Skeletal muscle cell (primary cell): ENCODE measurements at regions not wholly inside any gene's neighbourhood (a gene's known extent, or its start where the extent isn't known, plus 50 kb on each side); places are given as distances from the start of the nearest gene placed in this dataset.

Source experiments
- DNase-seq: peaks from one replicate; pipeline ENCODE4 v3.0.0-alpha.2; 2010; ENCODE audit warnings: low read depth
- H3K4me3 ChIP-seq: 2 replicates; pipeline ENCODE4 v1.5.1; 2011; ENCODE audit warnings: low read depth, mild to moderate bottlenecking, control low read depth, low read length, moderate library complexity

GRCh38 chr5:73298772-73299630 lies 126.0 kb downstream of the TMEM174 start:
- no peak for DNase-seq
- H3K4me3 ChIP-seq, result peak overlapping the region; percentile 33

- DNase-seq, result no peak
- H3K4me3 ChIP-seq, result peak overlapping the region; percentile 33
These were observed 125.3 kb downstream of the TMEM174 start for GRCh38 chr5:73298251-73298771.

- no peak overlapping the region for H3K4me3 ChIP-seq
- no peak for DNase-seq
These were observed 124.4 kb downstream of the TMEM174 start for GRCh38 chr5:73297430-73297829.

GRCh38 chr5:73296772-73297171 lies 123.8 kb downstream of the TMEM174 start:
- peak; percentile 32 for DNase-seq

GRCh38 chr5:73295921-73296320 lies 122.9 kb downstream of the TMEM174 start:
- no peak overlapping the region for H3K4me3 ChIP-seq
- no peak for DNase-seq

More at GRCh38 chr5:73296772-73297171, 123.8 kb downstream of the TMEM174 start:
- no peak overlapping the region for H3K4me3 ChIP-seq

- no peak for DNase-seq
These were observed 122.5 kb downstream of the TMEM174 start for GRCh38 chr5:73295447-73295846.

GRCh38 chr5:73292816-73293459 lies 119.9 kb downstream of the TMEM174 start:
- H3K4me3 ChIP-seq, result no peak overlapping the region
- no peak for DNase-seq

More at GRCh38 chr5:73295447-73295846, 122.5 kb downstream of the TMEM174 start:
- H3K4me3 ChIP-seq, result no peak overlapping the region

- H3K4me3 ChIP-seq, result no peak overlapping the region
- DNase-seq, result no peak
These were observed 118.9 kb downstream of the TMEM174 start for GRCh38 chr5:73291873-73292272.

GRCh38 chr5:73290242-73290641 lies 117.2 kb downstream of the TMEM174 start:
- no peak for DNase-seq

GRCh38 chr5:73288803-73289720 lies 116.1 kb downstream of the TMEM174 start:
- no peak overlapping the region for H3K4me3 ChIP-seq
- no peak for DNase-seq

More at GRCh38 chr5:73290242-73290641, 117.2 kb downstream of the TMEM174 start:
- no peak overlapping the region for H3K4me3 ChIP-seq

- no peak for DNase-seq
- no peak overlapping the region for H3K4me3 ChIP-seq
These were observed 113.9 kb downstream of the TMEM174 start for GRCh38 chr5:73286896-73287295.

GRCh38 chr5:73284985-73285384 lies 112.0 kb downstream of the TMEM174 start:
- no peak overlapping the region for H3K4me3 ChIP-seq
- DNase-seq, result no peak

- no peak overlapping the region for H3K4me3 ChIP-seq
- no peak for DNase-seq
These were observed 111.3 kb downstream of the TMEM174 start for GRCh38 chr5:73284220-73284795.

- H3K4me3 ChIP-seq, result no peak overlapping the region
- DNase-seq, result no peak
These were observed 109.9 kb downstream of the TMEM174 start for GRCh38 chr5:73282923-73283322.

- H3K4me3 ChIP-seq, result no peak overlapping the region
- DNase-seq, result no peak
These were observed 109.4 kb downstream of the TMEM174 start for GRCh38 chr5:73282383-73282782.

GRCh38 chr5:73280821-73281746 lies 108.1 kb downstream of the TMEM174 start:
- no peak overlapping the region for H3K4me3 ChIP-seq
- peak; percentile 62 for DNase-seq

GRCh38 chr5:73280386-73280785 lies 107.4 kb downstream of the TMEM174 start:
- H3K4me3 ChIP-seq, result no peak overlapping the region
- DNase-seq, result no peak

- H3K4me3 ChIP-seq, result no peak overlapping the region
- DNase-seq, result no peak
These were observed 106.8 kb downstream of the TMEM174 start for GRCh38 chr5:73279805-73280204.
